Forelimb muscle (tissue), 1 donor: ENCODE measurements at regions not wholly inside any gene's neighbourhood (a gene's known extent, or its start where the extent isn't known, plus 50 kb on each side); places are given as distances from the start of the nearest gene placed in this dataset.

ENCODE experiments used
- DNase-seq: peaks from one replicate; pipeline ENCODE4 v3.0.0-alpha.2; 2013; ENCODE audit warnings: low read depth

GRCh38 chr6:84524636-84525035 is 239.8 kb downstream of the TBX18 start:
- no peak for DNase-seq

- DNase-seq, result no peak
These were observed 242.3 kb downstream of the TBX18 start for GRCh38 chr6:84522135-84522549.

- DNase-seq, result no peak
These were observed 242.9 kb downstream of the TBX18 start for GRCh38 chr6:84521511-84521910.

GRCh38 chr6:84517741-84518530 is 246.5 kb downstream of the TBX18 start:
- no peak for DNase-seq

- no peak for DNase-seq
These were observed 248.2 kb downstream of the TBX18 start for GRCh38 chr6:84516154-84516553.

GRCh38 chr6:84515067-84515466 is 249.3 kb downstream of the TBX18 start:
- no peak for DNase-seq

GRCh38 chr6:84514089-84514971 is 250.1 kb downstream of the TBX18 start:
- no peak for DNase-seq

- no peak for DNase-seq
These were observed 252.0 kb downstream of the TBX18 start for GRCh38 chr6:84512391-84512790.

GRCh38 chr6:84511929-84512328 is 252.5 kb downstream of the TBX18 start:
- DNase-seq, result no peak

- no peak for DNase-seq
These were observed 255.4 kb downstream of the TBX18 start for GRCh38 chr6:84508981-84509380.

GRCh38 chr6:84508334-84508733 is 256.1 kb downstream of the TBX18 start:
- DNase-seq, result no peak

GRCh38 chr6:84504025-84504424 is 260.4 kb downstream of the TBX18 start:
- DNase-seq, result no peak

GRCh38 chr6:84501315-84501714 is 263.1 kb downstream of the TBX18 start:
- no peak for DNase-seq

- no peak for DNase-seq
These were observed 263.7 kb downstream of the TBX18 start for GRCh38 chr6:84500726-84501125.

- DNase-seq, result no peak
These were observed 265.5 kb downstream of the TBX18 start for GRCh38 chr6:84498905-84499304.

- DNase-seq, result no peak
These were observed 265.1 kb upstream of the CEP162 start for GRCh38 chr6:84492241-84493165.

- DNase-seq, result no peak
These were observed 262.2 kb upstream of the CEP162 start for GRCh38 chr6:84489598-84489997.

- DNase-seq, result no peak
These were observed 259.1 kb upstream of the CEP162 start for GRCh38 chr6:84486526-84486925.

GRCh38 chr6:84469144-84469543 is 241.7 kb upstream of the CEP162 start:
- no peak for DNase-seq

- DNase-seq, result no peak
These were observed 239.9 kb upstream of the CEP162 start for GRCh38 chr6:84467296-84467695.

GRCh38 chr6:84466511-84466910 is 239.1 kb upstream of the CEP162 start:
- no peak for DNase-seq

- DNase-seq, result no peak
These were observed 237.0 kb upstream of the CEP162 start for GRCh38 chr6:84464471-84464870.
